ENCODE measurements at regions not wholly inside any gene's neighbourhood (a gene's known extent, or its start where the extent isn't known, plus 50 kb on each side); places are given as distances from the start of the nearest gene placed in this dataset.

- Histone ChIP-seq H3K36me3 (replicated peaks in 1 of 2; ENCODE audit: control insufficient read depth in 1 of 2, insufficient read depth in 2 of 2, low read length in 1 of 2) (no peaks in the 10 kb centered on the region), H3K4me1 (ENCODE audit: control insufficient read depth in 1 of 2, insufficient read depth in 2 of 2, low read depth in 1 of 2, low read length in 1 of 2) (peaks cover 39 to 43% of the 10 kb centered on the region in 2 experiments), H2AFZ (ENCODE audit: low read depth) (peak overlapping the region; percentile 48), H3K9me3 (no peaks in the 10 kb centered on the region), H4K20me1 (ENCODE audit: insufficient read depth) (no peaks in the 10 kb centered on the region), H3K27me3 (ENCODE audit: insufficient read depth) (no peaks in the 10 kb centered on the region), H3F3A (replicated peaks; ENCODE audit: insufficient read depth) (peaks cover 45% of the 10 kb centered on the region), H3K9ac (peak overlapping the region; percentile 70; the same call in 1 of the 2 replicates), H3K4me2 (peak overlapping the region; percentile 62), H3K27ac (ENCODE audit: low read depth in 2 of 2, low read length in 1 of 2) (peak overlapping the region; percentile 93 to 99), H3K79me2 (ENCODE audit: insufficient read depth) (peaks cover 3% of the 10 kb centered on the region; the same call in 1 of the 2 replicates), H3K4me3 (ENCODE audit: low read depth in 2 of 2, low read length in 1 of 2) (no peak overlapping the region), H3K9me2 (no peaks in the 10 kb centered on the region)
- CTCF ChIA-PET = interaction anchor here (0.8 kb wide), 1 partner anchor 9 kb away, joined by 3 read pairs; no protein-coding TSS in a partner anchor
- no peak for DNase-seq
- WGBS (ENCODE audit: low lambda C conversion rate) = 95% methylated on average over 7 of the region's 7 CpGs
- POLR2A ChIA-PET = no interaction called here
- TF ChIP-seq TEAD4 (IDR thresholded peaks at IDR 0.05; ENCODE audit: borderline replicate concordance, insufficient read depth) (no peak), FOXM1 (IDR thresholded peaks at IDR 0.05; ENCODE audit: low read depth) (no peak), GABPA (IDR thresholded peaks at IDR 0.05; ENCODE audit: low read depth) (no peak), SMC3 (IDR thresholded peaks at IDR 0.05; ENCODE audit: low read depth, low read length) (no peak), ELF1 (IDR thresholded peaks at IDR 0.05) (no peak), TAF1 (IDR thresholded peaks at IDR 0.05; ENCODE audit: borderline replicate concordance, low read depth, low read length) (no peak), SIN3A (IDR thresholded peaks at IDR 0.05; ENCODE audit: borderline replicate concordance, low read depth, low read length) (no peak), EP300 (IDR thresholded peaks at IDR 0.05; ENCODE audit: borderline replicate concordance in 1 of 2, low read depth in 1 of 2, low read length in 1 of 2) (no peak), RCOR1 (IDR thresholded peaks at IDR 0.05; ENCODE audit: low read length) (no peak), GATA2 (CRISPR knock-in tag; IDR thresholded peaks at IDR 0.05) (no peak), USF1 (IDR thresholded peaks at IDR 0.05; ENCODE audit: borderline replicate concordance, low read depth) (no peak), POLR2AphosphoS5 (IDR thresholded peaks at IDR 0.05; ENCODE audit: low read depth, low read length) (no peak)
- TF ChIP-seq, protein P1, sequence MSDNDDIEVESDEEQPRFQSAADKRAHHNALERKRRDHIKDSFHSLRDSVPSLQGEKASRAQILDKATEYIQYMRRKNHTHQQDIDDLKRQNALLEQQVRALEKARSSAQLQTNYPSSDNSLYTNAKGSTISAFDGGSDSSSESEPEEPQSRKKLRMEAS (IDR thresholded peaks at IDR 0.05; ENCODE audit: low read depth) = no peak
- TF ChIP-seq, protein P2, sequence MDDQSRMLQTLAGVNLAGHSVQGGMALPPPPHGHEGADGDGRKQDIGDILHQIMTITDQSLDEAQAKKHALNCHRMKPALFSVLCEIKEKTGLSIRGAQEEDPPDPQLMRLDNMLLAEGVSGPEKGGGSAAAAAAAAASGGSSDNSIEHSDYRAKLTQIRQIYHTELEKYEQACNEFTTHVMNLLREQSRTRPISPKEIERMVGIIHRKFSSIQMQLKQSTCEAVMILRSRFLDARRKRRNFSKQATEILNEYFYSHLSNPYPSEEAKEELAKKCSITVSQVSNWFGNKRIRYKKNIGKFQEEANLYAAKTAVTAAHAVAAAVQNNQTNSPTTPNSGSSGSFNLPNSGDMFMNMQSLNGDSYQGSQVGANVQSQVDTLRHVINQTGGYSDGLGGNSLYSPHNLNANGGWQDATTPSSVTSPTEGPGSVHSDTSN (IDR thresholded peaks at IDR 0.05) = no peak
Measured at GRCh38 chr3:43873723-43874122, 183.0 kb downstream of the ABHD5 start.

- POLR2A ChIA-PET = no interaction called here
- Histone ChIP-seq H3K4me3 (ENCODE audit: low read depth in 2 of 2, low read length in 1 of 2) (no peak overlapping the region), H3F3A (replicated peaks; ENCODE audit: insufficient read depth) (peaks cover 41% of the 10 kb centered on the region), H3K27me3 (ENCODE audit: insufficient read depth) (no peaks in the 10 kb centered on the region), H3K9me3 (no peaks in the 10 kb centered on the region), H3K4me2 (no peak overlapping the region), H3K79me2 (ENCODE audit: insufficient read depth) (peaks cover 3% of the 10 kb centered on the region; the same call in 1 of the 2 replicates), H2AFZ (ENCODE audit: low read depth) (no peak overlapping the region), H3K9ac (no peak overlapping the region), H3K27ac (ENCODE audit: low read depth in 2 of 2, low read length in 1 of 2) (peak overlapping the region in 1 of 2 experiments; percentile 99; a peak in 1 of 4 replicates), H4K20me1 (ENCODE audit: insufficient read depth) (no peaks in the 10 kb centered on the region), H3K36me3 (replicated peaks in 1 of 2; ENCODE audit: control insufficient read depth in 1 of 2, insufficient read depth in 2 of 2, low read length in 1 of 2) (no peaks in the 10 kb centered on the region), H3K9me2 (no peaks in the 10 kb centered on the region), H3K4me1 (ENCODE audit: control insufficient read depth in 1 of 2, insufficient read depth in 2 of 2, low read depth in 1 of 2, low read length in 1 of 2) (peaks cover 37 to 39% of the 10 kb centered on the region in 2 experiments)
- 88% methylated on average over 1 of the region's 1 CpG for WGBS (ENCODE audit: low lambda C conversion rate)
- no peak for DNase-seq
- CTCF ChIA-PET = interaction anchor here (0.8 kb wide), 1 partner anchor 10 kb away, joined by 3 read pairs; no protein-coding TSS in a partner anchor
- TF ChIP-seq EP300 (IDR thresholded peaks at IDR 0.05; ENCODE audit: borderline replicate concordance in 1 of 2, low read depth in 1 of 2, low read length in 1 of 2) (no peak), RFX5 (IDR thresholded peaks at IDR 0.05; ENCODE audit: low read length) (no peak), FOXM1 (IDR thresholded peaks at IDR 0.05; ENCODE audit: low read depth) (no peak), NRF1 (IDR thresholded peaks at IDR 0.05; ENCODE audit: low read depth, low read length) (no peak), SMC3 (IDR thresholded peaks at IDR 0.05; ENCODE audit: low read depth, low read length) (no peak), POLR2AphosphoS5 (IDR thresholded peaks at IDR 0.05; ENCODE audit: low read depth, low read length) (no peak), ELF1 (IDR thresholded peaks at IDR 0.05) (no peak), IRF3 (IDR thresholded peaks at IDR 0.05; ENCODE audit: low read depth, low read length) (no peak), GATA2 (CRISPR knock-in tag; IDR thresholded peaks at IDR 0.05) (no peak), FOSL2 (IDR thresholded peaks at IDR 0.05; ENCODE audit: borderline replicate concordance, low read depth) (no peak), ZBTB33 (IDR thresholded peaks at IDR 0.05; ENCODE audit: borderline replicate concordance, low read depth) (no peak)
- TF ChIP-seq, protein P3, sequence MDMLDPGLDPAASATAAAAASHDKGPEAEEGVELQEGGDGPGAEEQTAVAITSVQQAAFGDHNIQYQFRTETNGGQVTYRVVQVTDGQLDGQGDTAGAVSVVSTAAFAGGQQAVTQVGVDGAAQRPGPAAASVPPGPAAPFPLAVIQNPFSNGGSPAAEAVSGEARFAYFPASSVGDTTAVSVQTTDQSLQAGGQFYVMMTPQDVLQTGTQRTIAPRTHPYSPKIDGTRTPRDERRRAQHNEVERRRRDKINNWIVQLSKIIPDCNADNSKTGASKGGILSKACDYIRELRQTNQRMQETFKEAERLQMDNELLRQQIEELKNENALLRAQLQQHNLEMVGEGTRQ (IDR thresholded peaks at IDR 0.05; ENCODE audit: borderline replicate concordance, low read depth, low read length) = no peak
Measured at GRCh38 chr3:43874290-43874689, 183.6 kb downstream of the ABHD5 start.
